ENCODE measurements at regions not wholly inside any gene's neighbourhood (a gene's known extent, or its start where the extent isn't known, plus 50 kb on each side); places are given as distances from the start of the nearest gene placed in this dataset.
A peak's percentile ranks its signal among the peaks of the same experiment; 100 is the strongest.

DNA sequence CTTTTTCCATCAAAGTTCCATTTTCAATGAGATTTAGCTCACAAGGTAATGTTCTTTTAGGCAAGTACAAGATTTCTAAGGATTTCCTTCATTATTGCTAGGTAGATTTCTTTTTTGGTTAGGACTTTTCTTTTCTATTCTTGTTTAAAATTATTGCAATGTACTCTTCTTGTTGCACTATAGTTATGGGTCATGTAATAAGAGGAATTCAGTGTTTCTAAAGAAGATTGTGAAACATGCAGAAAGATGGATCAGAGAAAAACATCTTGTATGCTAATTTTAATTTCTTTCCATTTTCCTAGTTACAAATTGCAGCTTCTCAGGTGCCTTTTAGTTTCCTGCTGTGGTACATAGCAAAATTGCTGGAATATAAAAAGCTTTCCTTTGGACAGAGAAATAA, 56.1 kb downstream of the BTG1 start:
- no peak for DNase-seq (ENCODE audit: low read depth in 2 of 2)

GRCh38 chr12:92088805-92089204, 56.8 kb downstream of the BTG1 start:
- DNase-seq (ENCODE audit: low read depth in 2 of 2): no peak

GRCh38 chr12:92085736-92086040, 60.0 kb downstream of the BTG1 start:
- DNase-seq (ENCODE audit: low read depth in 2 of 2): no peak

DNA sequence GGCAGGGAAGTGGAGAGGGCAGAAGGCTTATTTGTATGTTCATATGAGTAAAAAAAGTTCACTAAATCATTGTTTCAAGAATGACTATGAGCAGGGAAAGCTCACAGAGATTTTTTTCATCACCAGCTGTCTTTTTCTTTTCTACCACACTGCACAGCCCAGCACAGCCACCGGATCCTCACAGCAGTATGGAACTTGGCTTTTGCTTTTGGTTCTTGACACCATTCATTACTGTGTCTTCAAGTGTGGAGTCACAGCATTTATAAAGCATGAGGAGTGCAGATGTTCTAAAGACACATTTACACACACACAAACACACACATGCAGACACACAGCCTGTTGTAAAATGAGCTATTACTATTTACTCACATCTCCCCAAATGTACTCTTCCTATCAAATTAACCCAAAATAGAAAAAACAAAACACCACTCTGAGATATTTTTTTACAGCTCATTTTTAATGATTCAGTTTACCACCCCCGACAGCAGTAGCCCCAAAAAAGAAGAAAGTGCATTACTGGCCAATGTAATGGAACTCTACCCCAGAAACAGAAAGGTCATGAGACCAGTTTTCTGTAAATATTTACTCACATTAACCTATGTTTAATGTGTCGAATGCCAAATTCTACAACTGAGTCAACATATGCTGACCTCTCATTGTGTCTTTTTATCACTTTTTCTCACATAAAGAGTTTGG, 60.5 kb downstream of the BTG1 start:
- no peak for DNase-seq (ENCODE audit: low read depth in 2 of 2)

- DNase-seq (ENCODE audit: low read depth in 2 of 2): no peak
Observed at GRCh38 chr12:92080911-92081285, 64.7 kb downstream of the BTG1 start.

DNA sequence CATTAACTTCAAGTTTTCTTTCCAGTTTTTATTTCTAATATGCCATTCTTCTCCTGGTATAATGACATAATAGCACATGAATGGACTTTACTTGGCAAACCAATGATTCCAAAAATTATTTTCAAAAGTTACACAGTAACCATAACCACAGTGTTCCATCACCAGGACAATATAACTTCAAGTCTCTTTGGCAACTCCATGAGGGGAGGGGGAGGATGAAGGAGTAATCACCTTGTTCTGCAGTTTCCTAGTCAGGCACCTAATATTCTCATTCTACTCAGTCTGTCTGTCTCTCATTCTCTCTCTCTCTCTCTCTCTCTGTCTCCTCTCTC, 66.6 kb downstream of the BTG1 start:
- DNase-seq (ENCODE audit: low read depth in 2 of 2): no peak

- DNase-seq (ENCODE audit: low read depth in 2 of 2): peak in 1 of 2 donors; percentile 23
Observed at GRCh38 chr12:92078167-92079053, 67.2 kb downstream of the BTG1 start.

GRCh38 chr12:92077530-92077929, 68.1 kb downstream of the BTG1 start:
- no peak for DNase-seq (ENCODE audit: low read depth in 2 of 2)

DNA sequence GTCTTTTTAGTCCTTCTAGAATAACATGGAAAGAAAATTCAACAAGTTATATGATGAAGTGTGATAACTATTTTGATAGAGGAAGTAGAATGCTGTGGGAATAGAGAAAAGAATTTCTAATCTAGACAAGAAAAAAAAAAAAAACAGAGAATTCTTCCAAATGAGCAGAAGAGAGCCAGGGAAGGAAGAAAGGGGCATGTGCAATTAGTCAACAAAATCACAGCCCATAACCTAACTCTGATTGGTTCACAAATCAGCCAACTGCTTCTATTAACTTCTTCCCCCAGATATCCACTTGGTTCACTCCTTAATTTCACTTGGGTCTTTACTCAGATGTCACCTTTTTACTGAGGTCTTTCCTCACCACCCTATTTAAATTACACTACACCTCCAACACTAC, 69.5 kb downstream of the BTG1 start:
- DNase-seq (ENCODE audit: low read depth in 2 of 2): no peak

- no peak for DNase-seq (ENCODE audit: low read depth in 2 of 2)
Observed at GRCh38 chr12:92075425-92075914, 70.2 kb downstream of the BTG1 start.

GRCh38 chr12:92074889-92075288, 70.8 kb downstream of the BTG1 start:
- no peak for DNase-seq (ENCODE audit: low read depth in 2 of 2)

DNA sequence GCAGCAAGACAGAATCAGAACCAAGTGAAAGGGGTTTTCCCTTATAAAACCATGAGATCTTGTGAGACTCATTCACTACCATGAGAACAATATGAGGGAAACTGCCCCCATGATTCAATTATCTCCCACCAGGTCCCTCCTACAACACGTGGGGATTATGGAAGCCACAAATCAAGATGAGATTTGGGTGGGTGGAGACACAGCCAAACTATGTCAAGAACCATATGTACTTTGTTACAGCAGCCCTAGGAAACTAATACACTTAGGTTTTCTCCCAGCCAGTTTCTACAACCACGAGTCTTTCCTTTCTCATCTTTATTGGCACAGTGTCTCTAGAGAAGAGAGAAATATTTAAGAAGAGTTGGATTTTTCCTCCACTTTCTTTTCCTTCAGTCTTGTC, 72.6 kb downstream of the BTG1 start:
- DNase-seq (ENCODE audit: low read depth in 2 of 2): no peak

DNA sequence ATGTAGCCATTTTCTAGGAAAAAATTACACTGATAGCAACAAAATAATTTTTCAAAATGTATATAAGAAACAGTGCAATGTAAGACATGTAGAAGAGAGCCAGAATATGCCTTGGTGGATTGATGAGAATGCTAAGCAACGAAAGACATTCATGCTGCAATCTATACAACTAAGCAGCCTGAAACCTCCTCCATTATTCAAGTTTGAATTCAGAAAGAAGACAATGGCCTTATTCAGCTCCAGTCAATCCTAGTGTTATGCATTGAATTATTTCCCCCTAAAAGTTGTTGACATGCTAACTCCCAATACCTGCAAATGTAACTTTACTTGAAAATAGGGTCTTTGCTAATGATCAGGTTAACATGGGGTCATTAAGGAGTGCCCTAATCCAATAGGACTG, 73.5 kb downstream of the BTG1 start:
- no peak for DNase-seq (ENCODE audit: low read depth in 2 of 2)

DNA sequence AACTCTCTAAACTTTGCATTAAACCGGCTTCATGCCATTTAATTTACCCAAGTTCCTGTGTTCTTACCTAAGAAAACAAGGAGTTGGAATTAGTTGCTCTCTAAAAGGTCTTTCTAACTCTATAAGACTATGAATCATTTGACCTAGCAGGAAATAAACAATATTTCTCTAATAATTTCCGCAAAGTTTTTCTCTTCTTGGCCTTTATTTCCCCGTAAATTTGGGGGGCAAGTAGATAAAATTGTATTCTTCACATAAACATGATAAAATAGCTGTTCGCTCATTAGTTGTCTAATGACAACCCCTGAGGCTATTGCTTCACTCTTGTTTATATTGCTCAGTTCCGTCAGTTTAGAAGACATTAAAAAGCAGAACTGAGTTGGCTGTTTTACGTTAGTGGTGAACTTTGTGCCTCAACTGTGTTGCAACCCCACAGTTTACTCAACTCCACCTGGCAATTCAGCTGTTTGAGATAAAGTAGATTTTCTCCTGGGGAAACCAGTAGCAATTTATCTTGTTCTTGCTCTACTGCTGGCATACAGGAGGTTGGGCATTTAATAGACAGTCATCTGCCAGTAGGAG, 74.7 kb downstream of the BTG1 start:
- no peak for DNase-seq (ENCODE audit: low read depth in 2 of 2)

DNA sequence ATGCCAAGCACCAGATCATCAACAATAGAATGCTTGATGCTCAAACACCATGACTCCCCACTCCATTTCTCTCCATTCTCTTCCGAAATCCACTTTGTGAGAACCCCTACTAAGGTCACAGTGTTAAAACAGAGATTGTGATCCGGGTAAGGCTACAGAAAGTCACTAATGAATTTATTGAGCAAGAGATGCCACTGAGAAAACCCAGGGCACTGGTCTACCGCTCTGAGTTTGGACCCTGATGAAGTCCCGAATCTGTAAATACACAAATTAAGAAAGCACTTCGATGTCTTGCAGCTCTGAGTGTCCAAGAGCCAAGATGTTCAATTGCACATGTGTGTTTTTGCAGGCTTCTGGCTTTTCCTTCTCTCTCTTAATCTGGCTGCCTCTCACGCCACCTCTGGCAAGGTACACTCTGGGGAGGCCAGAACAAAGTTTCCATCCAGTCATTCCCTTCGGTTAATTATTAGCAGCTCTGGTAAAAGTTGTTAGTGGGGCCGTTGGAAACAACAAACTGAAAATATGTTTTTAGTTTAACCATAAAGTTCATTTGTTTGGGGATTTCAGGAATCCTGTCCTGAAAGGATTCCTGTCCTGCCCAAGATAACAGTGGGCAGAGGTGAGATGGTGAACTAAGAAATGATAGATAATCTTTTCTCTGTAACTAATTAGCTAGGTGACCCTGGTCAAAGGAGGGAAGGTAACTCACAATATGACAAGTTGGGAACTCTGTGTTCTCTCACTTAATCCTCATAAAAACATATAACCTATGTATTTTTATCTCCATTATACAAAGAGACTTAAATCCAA, 75.4 kb downstream of the BTG1 start:
- DNase-seq (ENCODE audit: low read depth in 2 of 2): no peak

GRCh38 chr12:92068459-92068858, 77.2 kb downstream of the BTG1 start:
- DNase-seq (ENCODE audit: low read depth in 2 of 2): no peak

GRCh38 chr12:92065639-92066038, 80.0 kb downstream of the BTG1 start:
- no peak for DNase-seq (ENCODE audit: low read depth in 2 of 2)

GRCh38 chr12:92065018-92065499, 80.6 kb downstream of the BTG1 start:
- DNase-seq (ENCODE audit: low read depth in 2 of 2): peak in 1 of 2 donors; percentile 25

DNA sequence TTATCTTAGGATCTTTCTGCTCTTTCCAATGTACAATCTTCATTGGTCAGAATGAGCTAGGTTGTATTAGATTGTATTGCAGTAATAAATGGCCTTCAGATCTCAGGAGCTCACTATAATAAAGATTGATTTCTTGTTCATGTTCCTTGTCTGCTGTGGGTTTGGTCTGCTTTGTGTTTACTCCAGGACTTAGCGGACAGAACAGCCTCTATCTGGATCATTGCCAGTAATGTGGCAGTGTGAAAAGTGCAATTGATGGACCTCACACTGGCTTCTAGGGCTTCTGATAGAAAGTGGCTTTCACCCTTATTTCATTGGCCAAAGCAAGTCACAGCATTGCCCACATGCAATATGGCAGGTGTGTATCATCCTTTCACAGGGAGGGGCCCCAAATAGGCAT, 81.2 kb downstream of the BTG1 start:
- DNase-seq (ENCODE audit: low read depth in 2 of 2): no peak

GRCh38 chr12:92063641-92064040, 82.0 kb downstream of the BTG1 start:
- DNase-seq (ENCODE audit: low read depth in 2 of 2): no peak

GRCh38 chr12:92062539-92063493, 82.8 kb downstream of the BTG1 start:
- DNase-seq (ENCODE audit: low read depth in 2 of 2): no peak

All from stimulated activated CD4-positive, alpha-beta T cell treated with anti-CD3 and anti-CD28 coated beads, Interleukin-4, amount 100 ng/mL, for 48 hours (primary cell).